WTC11 (cell line): ENCODE measurements at regions not wholly inside any gene's neighbourhood (a gene's known extent, or its start where the extent isn't known, plus 50 kb on each side); places are given as distances from the start of the nearest gene placed in this dataset.

Experiments
- ATAC-seq: fragments of 200-7000 bp; cut with Tn5 transposase; 2 replicates; pipeline ENCODE4 v1.10.0; 2021; ENCODE audit warnings: mild to moderate bottlenecking, moderate library complexity
- CTCF ChIA-PET: fragments of 300-600 bp; sonication (Branson Sonifier 250); formaldehyde crosslinking; loops from one replicate; lab custom pipeline; 2021; ENCODE audit warnings: antibody characterized with exemption; lab: Charles Lee
- POLR2A ChIA-PET: fragments of 350-600 bp; sonication (Branson Sonifier 250); formaldehyde crosslinking; loops from one replicate; lab custom pipeline; 2021; ENCODE audit warnings: antibody characterized with exemption; lab: Charles Lee
- DNase-seq: peaks from one replicate; pipeline ENCODE4 v3.0.0; 2021; ENCODE audit warnings: low spot score
- H3K27ac Mint-ChIP-seq: 2 replicates; pipeline ENCODE4 v1.8.0; 2021; ENCODE audit warnings: mixed read lengths
- H3K27me3 Mint-ChIP-seq: 2 replicates; pipeline ENCODE4 v1.8.0; 2021; ENCODE audit warnings: low read depth, mild to moderate bottlenecking, moderate library complexity, mixed read lengths
- H3K36me3 Mint-ChIP-seq: 2 replicates; pipeline ENCODE4 v1.8.0; 2021; ENCODE audit warnings: mixed read lengths
- H3K4me1 Mint-ChIP-seq: 2 replicates; pipeline ENCODE4 v1.8.0; 2022; ENCODE audit warnings: mixed read lengths
- H3K4me3 Mint-ChIP-seq: 2 replicates; pipeline ENCODE4 v1.8.0; 2021; ENCODE audit warnings: mild to moderate bottlenecking, moderate library complexity, mixed read lengths
- H3K9me3 Mint-ChIP-seq: 2 replicates; pipeline ENCODE4 v1.8.0; 2021; ENCODE audit warnings: mixed read lengths
- ELF4 ChIP-seq: sonication (generic); formaldehyde crosslinking; IDR thresholded peaks from 2 replicates; pipeline ENCODE4 v1.8.1; 2022; ENCODE audit warnings: low read depth, mild to moderate bottlenecking, moderate library complexity, missing genetic modification reagents
- ESRRA ChIP-seq: sonication (generic); formaldehyde crosslinking; IDR thresholded peaks from 2 replicates; pipeline ENCODE4 v1.8.1; 2022; ENCODE audit warnings: mild to moderate bottlenecking, missing genetic modification reagents, borderline replicate concordance
- FOXK1 ChIP-seq: sonication (generic); formaldehyde crosslinking; IDR thresholded peaks from 2 replicates; pipeline ENCODE4 v1.8.0; 2022; ENCODE audit warnings: mild to moderate bottlenecking, moderate library complexity, missing genetic modification reagents
- HMGXB4 ChIP-seq: sonication (generic); formaldehyde crosslinking; IDR thresholded peaks from 2 replicates; pipeline ENCODE4 v1.8.1; 2023; ENCODE audit warnings: mild to moderate bottlenecking, moderate library complexity, missing genetic modification reagents
- IRF2 ChIP-seq: sonication (generic); formaldehyde crosslinking; IDR thresholded peaks from 2 replicates; pipeline ENCODE4 v1.8.0; 2022; ENCODE audit warnings: low read depth, missing genetic modification reagents, borderline replicate concordance
- JAZF1 ChIP-seq: fragments of 250-450 bp; sonication (Bioruptor Pico); IDR thresholded peaks from 2 replicates; pipeline ENCODE4 v1.9.0; 2021; ENCODE audit warnings: moderate library complexity, mild to moderate bottlenecking, inconsistent platforms
- NR2C2 ChIP-seq: sonication (generic); formaldehyde crosslinking; IDR thresholded peaks from 2 replicates; pipeline ENCODE4 v1.8.0; 2022; ENCODE audit warnings: mild to moderate bottlenecking, missing genetic modification reagents
- NR3C1 ChIP-seq: sonication (generic); formaldehyde crosslinking; conservative IDR thresholded peaks from 2 replicates; pipeline ENCODE4 v1.8.1; 2023; ENCODE audit warnings: low read depth, mild to moderate bottlenecking, missing genetic modification reagents
- SP1 ChIP-seq: sonication (generic); formaldehyde crosslinking; conservative IDR thresholded peaks from 2 replicates; pipeline ENCODE4 v1.8.1; 2022; ENCODE audit warnings: missing genetic modification reagents
- TP53 ChIP-seq: sonication (generic); formaldehyde crosslinking; IDR thresholded peaks from 2 replicates; pipeline ENCODE4 v1.8.1; 2023; ENCODE audit warnings: mild to moderate bottlenecking, missing genetic modification reagents
- USF1 ChIP-seq: sonication (generic); formaldehyde crosslinking; IDR thresholded peaks from 2 replicates; pipeline ENCODE4 v1.8.0; 2022; ENCODE audit warnings: mild to moderate bottlenecking, missing genetic modification reagents
- ZBTB21 ChIP-seq: sonication (generic); formaldehyde crosslinking; IDR thresholded peaks from 2 replicates; pipeline ENCODE4 v1.8.1; 2023; ENCODE audit warnings: mild to moderate bottlenecking, missing genetic modification reagents, borderline replicate concordance
- ZNF232 ChIP-seq: sonication (generic); formaldehyde crosslinking; IDR thresholded peaks from 2 replicates; pipeline ENCODE4 v1.8.0; 2022; ENCODE audit warnings: mild to moderate bottlenecking, missing genetic modification reagents
- ZNF416 ChIP-seq: fragments of 250-450 bp; sonication (Bioruptor Pico); IDR thresholded peaks from 2 replicates; pipeline ENCODE4 v1.9.0; 2021; ENCODE audit warnings: mild to moderate bottlenecking, inconsistent platforms
- TF ChIP-seq, protein P1 (sequence below): fragments of 250-450 bp; sonication (Bioruptor Pico); IDR thresholded peaks from 2 replicates; pipeline ENCODE4 v1.8.0; 2021; ENCODE audit warnings: mild to moderate bottlenecking
- TF ChIP-seq, protein P2 (sequence below): sonication (generic); formaldehyde crosslinking; conservative IDR thresholded peaks from 2 replicates; pipeline ENCODE4 v1.8.1; 2023; ENCODE audit warnings: mild to moderate bottlenecking, low read depth, missing genetic modification reagents, moderate library complexity

GRCh38 chr1:23627069-23627735 lies 64.4 kb upstream of the RPL11 start:
- Mint-ChIP-seq H3K4me1 (peaks cover 27% of the 10 kb centered on the region), H3K27ac (no peak overlapping the region), H3K9me3 (peaks cover 15% of the 10 kb centered on the region), H3K36me3 (no peaks in the 10 kb centered on the region), H3K4me3 (no peak overlapping the region), H3K27me3 (peaks cover 4% of the 10 kb centered on the region)
- peak; percentile 39; the same call in 1 of the 2 replicates for ATAC-seq
- ChIA-PET CTCF (interaction anchor here (3.2 kb wide), 1 partner anchor 10 kb away, joined by 24 read pairs; no protein-coding TSS in a partner anchor), POLR2A (interaction anchor here (1.0 to 1.1 kb wide), 2 partner anchors 29 to 232 kb away, joined by 3 to 7 read pairs; no protein-coding TSS in a partner anchor)
- DNase-seq: no peak
- no peak for TF ChIP-seq IRF2 (CRISPR knock-in tag)
- TF ChIP-seq ZBTB21 (CRISPR knock-in tag): no peak
- TF ChIP-seq HMGXB4 (CRISPR knock-in tag): no peak
- no peak for TF ChIP-seq TP53 (CRISPR knock-in tag)
- TF ChIP-seq, protein P1, sequence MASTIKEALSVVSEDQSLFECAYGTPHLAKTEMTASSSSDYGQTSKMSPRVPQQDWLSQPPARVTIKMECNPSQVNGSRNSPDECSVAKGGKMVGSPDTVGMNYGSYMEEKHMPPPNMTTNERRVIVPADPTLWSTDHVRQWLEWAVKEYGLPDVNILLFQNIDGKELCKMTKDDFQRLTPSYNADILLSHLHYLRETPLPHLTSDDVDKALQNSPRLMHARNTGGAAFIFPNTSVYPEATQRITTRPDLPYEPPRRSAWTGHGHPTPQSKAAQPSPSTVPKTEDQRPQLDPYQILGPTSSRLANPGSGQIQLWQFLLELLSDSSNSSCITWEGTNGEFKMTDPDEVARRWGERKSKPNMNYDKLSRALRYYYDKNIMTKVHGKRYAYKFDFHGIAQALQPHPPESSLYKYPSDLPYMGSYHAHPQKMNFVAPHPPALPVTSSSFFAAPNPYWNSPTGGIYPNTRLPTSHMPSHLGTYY (CRISPR knock-in tag): no peak
- TF ChIP-seq JAZF1 (CRISPR knock-in tag): no peak
- no peak for TF ChIP-seq ZNF232 (CRISPR knock-in tag)
- no peak for TF ChIP-seq SP1
- TF ChIP-seq FOXK1 (CRISPR knock-in tag): no peak
- TF ChIP-seq, protein P2, sequence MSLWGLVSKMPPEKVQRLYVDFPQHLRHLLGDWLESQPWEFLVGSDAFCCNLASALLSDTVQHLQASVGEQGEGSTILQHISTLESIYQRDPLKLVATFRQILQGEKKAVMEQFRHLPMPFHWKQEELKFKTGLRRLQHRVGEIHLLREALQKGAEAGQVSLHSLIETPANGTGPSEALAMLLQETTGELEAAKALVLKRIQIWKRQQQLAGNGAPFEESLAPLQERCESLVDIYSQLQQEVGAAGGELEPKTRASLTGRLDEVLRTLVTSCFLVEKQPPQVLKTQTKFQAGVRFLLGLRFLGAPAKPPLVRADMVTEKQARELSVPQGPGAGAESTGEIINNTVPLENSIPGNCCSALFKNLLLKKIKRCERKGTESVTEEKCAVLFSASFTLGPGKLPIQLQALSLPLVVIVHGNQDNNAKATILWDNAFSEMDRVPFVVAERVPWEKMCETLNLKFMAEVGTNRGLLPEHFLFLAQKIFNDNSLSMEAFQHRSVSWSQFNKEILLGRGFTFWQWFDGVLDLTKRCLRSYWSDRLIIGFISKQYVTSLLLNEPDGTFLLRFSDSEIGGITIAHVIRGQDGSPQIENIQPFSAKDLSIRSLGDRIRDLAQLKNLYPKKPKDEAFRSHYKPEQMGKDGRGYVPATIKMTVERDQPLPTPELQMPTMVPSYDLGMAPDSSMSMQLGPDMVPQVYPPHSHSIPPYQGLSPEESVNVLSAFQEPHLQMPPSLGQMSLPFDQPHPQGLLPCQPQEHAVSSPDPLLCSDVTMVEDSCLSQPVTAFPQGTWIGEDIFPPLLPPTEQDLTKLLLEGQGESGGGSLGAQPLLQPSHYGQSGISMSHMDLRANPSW (CRISPR knock-in tag): no peak
- no peak for TF ChIP-seq ELF4 (CRISPR knock-in tag)
- no peak for TF ChIP-seq ZNF416
- TF ChIP-seq ESRRA (CRISPR knock-in tag): no peak
- no peak for TF ChIP-seq USF1 (CRISPR knock-in tag)

DNA sequence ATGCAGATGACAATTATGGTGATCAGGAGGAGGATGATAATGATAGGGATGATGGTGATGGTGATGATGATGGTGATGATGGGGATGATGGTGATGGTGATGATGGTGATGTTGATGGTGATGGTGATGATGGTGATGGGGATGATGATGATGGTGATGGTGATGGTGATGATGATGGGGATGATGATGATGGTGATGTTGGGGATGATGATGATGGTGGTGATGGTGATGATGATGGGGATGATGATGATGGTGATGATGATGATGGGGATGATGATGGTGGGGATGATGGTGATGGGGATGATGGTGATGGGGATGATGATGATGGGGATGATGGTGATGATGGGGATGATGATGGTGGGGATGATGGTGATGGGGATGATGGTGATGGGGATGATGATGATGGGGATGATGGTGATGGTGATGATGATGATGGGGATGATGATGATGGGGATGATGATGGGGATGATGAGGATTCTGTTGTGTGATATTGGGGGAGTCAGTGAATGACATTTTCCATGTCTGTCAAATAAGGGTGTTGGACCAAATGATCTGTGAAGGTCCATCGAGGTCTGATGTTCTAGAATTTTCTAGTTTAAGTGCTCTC lies 65.6 kb upstream of the RPL11 start:
- H3K36me3 Mint-ChIP-seq: no peaks in the 10 kb centered on the region
- no peak for DNase-seq
- ChIA-PET POLR2A (no interaction called here), CTCF (interaction anchor here (0.6 kb wide), 1 partner anchor 49 kb away, joined by 3 read pairs; no protein-coding TSS in a partner anchor)
- peaks cover 28% of the 10 kb centered on the region for H3K4me1 Mint-ChIP-seq
- H3K27ac Mint-ChIP-seq: no peak overlapping the region
- TF ChIP-seq NR3C1: no peak
- no peak for TF ChIP-seq NR2C2 (CRISPR knock-in tag)
- TF ChIP-seq, all 79 proteins: peak for 0
- Mint-ChIP-seq H3K9me3 (peaks cover 15% of the 10 kb centered on the region), H3K4me3 (no peak overlapping the region), H3K27me3 (peaks cover 8% of the 10 kb centered on the region)
- ATAC-seq: no peak
